ENCODE measurements at regions not wholly inside any gene's neighbourhood (a gene's known extent, or its start where the extent isn't known, plus 50 kb on each side); places are given as distances from the start of the nearest gene placed in this dataset.

DNA sequence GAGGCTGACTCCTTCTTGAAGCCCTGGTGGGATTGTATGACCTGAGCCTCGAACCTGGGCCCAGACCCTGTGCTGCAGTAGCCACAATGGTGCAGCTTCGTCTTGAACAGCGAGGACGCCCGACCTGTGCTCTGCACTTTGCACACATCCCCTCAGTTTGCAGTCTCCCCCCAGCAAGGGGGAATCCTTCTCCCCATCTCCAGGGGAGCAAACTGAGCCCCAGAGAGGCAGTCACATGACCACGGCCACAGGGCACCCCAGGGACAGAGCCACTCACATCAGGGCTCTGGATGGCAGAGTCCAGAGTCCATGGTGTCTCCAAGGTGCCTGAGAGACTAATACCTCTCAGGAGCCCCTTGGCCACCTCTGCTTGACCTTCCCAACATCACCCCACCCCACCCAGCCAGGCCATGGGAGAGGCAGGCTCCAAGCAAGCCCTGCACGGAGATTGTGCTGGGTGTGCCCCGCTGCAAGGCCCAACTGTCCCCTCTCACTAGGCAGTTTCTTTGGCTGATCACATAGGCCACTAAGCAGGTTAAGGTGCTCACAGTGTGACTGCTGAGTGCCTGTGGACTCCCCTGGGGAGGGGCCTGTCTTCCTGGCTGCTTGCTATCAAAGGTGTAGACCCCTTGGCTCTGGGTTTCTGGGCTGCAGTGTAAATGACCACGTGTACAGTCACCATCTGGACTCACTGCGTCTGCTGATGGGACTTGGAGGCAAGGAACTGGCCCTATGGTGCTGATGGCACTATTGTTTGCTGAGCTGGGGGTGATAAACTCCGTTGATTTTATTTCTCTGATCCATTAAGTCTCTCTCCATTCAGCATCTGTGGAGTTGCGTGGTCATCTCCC is 398.1 kb downstream of the MATN1 start:
- DNase-seq: no peak

- no peak for DNase-seq
Observed at GRCh38 chr1:30324251-30325084, 398.9 kb downstream of the MATN1 start.

GRCh38 chr1:30323841-30324240 is 399.5 kb downstream of the MATN1 start:
- DNase-seq: no peak

DNA sequence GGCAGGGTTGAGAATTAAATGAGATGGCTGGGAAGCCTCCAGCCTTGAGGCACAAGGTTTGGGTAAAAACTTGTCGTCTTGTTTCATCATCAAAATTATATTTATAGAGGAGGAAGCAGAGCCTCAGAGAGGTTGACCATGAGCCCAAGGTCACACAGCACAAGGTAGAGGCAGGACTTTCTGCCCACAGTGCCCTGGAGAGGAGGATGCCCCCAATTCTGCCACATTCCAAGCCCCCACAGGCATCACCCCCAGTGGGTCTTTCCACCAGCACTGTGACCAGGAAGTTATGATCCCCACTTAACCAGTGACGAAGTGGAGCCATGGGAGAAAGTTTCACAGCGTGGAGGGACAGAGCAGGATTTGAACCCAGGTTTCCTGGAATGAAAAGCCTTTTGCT is 400.0 kb downstream of the MATN1 start:
- no peak for DNase-seq

- DNase-seq: no peak
Observed at GRCh38 chr1:30322859-30323257, 400.5 kb downstream of the MATN1 start.

- DNase-seq: no peak
Observed at GRCh38 chr1:30321996-30322858, 401.2 kb downstream of the MATN1 start.

DNA sequence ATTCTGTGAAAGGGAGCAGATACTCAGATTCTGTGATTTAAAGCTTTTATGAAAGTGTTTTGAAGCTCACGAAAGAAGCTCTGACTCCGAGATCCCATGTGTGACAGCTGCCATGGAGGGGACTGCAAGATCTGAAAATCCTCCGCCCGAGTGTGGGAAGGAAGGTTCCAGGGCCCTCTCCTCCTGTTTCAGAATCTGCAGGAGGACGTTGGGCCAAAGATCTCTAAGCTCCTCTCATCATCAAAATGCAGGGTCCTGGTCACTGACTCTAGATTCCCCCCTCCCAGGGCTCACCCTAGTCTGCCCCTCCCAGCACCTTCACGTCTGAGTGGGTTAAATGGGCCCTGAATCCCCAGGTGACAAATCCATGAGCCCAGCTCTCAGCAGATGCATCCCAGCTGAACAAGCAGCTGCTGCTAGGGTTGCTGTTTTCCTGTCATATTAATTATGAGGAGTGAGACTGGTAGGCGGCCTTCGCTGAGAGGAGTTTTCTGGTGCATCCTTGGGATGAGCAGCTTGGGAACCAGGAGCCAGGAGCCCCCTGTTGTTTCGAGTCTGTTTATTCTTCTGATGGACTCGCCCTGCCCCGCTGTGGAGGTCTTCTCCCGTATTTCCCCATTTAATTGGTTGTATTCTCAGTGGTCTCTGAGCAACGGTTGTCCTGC is 402.0 kb downstream of the MATN1 start:
- DNase-seq: no peak

- DNase-seq: peak; percentile 1
Observed at GRCh38 chr1:30320581-30320890, 402.8 kb downstream of the MATN1 start.

DNA sequence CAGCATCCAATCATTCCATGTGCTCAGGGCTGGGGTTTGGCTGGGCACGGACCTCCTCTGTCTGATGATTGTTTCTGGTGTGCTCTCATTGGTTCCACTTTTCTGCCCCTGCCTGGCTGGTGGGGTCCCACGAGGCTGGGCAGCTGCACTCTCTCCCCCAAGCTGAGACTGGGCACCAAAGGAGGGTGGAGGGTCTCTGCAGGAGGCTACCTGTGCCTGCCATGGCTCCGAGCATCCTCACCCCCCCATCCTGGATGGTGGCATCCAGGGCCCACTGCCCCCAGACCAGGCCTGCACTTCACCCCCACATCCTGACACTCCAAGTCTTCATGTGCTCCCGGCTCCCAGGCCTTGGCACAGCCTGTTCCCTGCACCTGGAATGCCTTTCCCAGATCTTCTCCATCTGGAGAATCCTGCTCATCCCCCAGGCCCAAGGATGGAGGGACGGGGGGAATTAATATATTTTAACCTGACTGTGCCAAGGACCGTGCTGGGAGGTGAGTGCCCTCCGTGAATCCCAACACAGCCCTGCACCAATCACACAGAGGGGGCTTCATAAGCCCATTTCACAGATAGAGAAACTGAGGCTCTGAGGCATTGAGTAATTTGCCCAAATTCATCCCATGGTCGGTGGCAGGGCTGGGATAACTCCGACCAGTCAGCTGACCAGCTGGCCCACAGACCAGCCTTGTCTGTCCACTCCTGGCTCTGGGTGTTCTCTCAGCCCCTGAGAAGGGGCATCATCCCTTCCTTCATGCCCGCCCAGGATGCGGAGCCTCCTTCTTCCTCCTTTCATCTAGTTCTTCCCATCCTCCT is 403.4 kb downstream of the MATN1 start:
- DNase-seq: peak; percentile 4

GRCh38 chr1:30318864-30319718 is 404.3 kb downstream of the MATN1 start:
- peak; percentile 2 for DNase-seq

GRCh38 chr1:30318413-30318812 is 405.0 kb downstream of the MATN1 start:
- no peak for DNase-seq

DNA sequence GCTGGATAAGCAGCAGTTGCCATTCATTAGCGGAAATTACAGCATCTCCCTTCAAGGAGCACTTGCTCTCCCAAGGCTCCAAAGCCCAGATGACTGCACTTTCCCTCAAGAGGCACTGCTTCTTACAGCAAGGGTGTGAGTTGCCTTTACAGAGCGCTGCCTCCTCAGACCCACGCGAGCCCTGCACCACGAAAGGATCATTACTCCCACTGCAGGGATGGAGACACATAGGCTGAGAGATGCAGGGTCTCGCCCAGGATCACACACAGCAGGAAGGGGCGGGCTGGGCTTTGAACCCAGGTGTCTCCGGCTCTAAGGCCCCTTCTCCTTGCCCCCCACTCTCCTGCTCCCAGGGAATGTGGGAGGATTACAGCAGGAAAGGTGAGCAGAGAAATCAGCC is 405.5 kb downstream of the MATN1 start:
- peak; percentile 3 for DNase-seq

- no peak for DNase-seq
Observed at GRCh38 chr1:30316056-30316455, 407.3 kb downstream of the MATN1 start.

DNA sequence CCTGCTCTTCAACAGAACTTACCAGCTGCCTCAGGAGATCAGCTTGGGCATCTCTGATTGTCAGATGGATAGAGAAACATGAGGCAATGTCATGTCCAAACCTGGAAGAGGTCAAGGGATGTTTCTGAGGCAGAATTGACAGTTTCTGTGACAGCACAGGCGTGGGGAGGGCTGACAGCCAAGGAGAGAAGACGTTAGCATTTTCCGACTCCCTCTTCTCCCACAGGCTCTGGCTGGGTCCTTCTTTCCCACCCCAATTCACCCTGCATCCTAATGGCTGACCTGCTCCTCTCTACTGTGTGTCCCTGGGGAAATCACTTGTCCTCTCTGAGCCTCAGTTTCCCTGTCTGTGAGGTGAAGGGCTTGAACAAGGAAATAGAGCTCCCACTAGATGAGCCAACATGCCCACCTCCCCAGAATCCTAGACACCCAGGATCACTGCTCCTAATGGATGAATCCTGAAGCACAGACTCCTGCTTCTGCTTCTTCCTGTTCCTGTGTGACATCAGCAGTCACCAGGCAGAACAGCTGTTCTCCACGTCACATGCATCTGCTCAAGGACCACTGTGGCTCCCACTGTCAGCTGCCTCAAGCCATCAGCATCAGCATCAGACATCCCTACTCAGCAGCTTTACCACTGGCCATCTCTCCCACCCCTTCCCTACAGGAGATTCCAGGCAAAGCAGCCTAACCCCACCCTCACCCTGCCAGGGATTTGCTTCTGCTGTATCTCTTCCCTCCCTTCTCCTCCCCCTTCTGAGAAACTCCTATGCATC is 408.0 kb downstream of the MATN1 start:
- DNase-seq: no peak

- DNase-seq: no peak
Observed at GRCh38 chr1:30314591-30314990, 408.8 kb downstream of the MATN1 start.

DNA sequence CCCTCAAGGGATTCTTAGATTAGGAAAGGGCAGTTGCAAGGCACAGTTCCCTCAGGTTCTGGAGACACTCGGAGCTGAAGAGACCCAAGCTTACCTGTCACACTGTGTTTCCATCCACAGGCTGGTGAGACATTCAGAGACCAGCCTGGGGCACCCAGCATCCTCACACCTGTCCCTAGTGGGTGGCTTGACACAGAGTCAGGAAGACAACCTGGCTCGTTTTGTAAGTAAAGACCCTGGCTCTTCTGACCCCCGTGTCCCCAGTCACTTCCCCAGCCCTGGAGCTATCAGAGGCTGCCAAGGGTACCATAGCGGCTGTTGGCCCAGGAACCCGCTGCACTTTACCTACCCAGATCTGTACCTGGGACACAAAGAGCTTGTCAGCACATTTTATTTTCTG is 409.8 kb downstream of the MATN1 start:
- no peak for DNase-seq

DNA sequence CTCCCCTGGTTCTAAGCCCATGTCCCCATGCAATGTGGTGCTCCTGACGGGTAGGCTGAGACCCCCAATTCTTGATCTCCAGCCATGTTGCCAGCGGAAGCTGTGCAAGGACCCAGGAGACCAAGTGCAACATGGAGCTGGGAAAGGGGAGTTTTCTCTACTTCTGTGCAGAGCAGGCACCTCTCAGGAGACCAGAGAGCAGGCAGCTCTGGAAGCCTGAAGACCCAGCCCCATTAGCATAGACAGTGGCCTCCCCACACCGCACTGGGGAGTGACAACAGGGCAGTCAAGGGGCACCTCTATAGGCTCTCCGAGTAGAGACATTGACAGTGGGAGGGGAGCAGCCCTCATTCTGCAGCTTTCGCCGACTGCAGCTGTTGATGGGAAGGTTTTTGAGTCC is 410.2 kb downstream of the MATN1 start:
- DNase-seq: no peak

GRCh38 chr1:30312226-30312625 is 411.2 kb downstream of the MATN1 start:
- DNase-seq: peak; percentile 1

GRCh38 chr1:30311749-30312148 is 411.6 kb downstream of the MATN1 start:
- DNase-seq: peak; percentile 1
